Frontal cortex (tissue), 3 donors: ENCODE measurements at regions not wholly inside any gene's neighbourhood (a gene's known extent, or its start where the extent isn't known, plus 50 kb on each side); places are given as distances from the start of the nearest gene placed in this dataset.

Source experiments
- DNase-seq, 2 donors: peaks; one replicate each; pipeline ENCODE4 v3.0.0; 2012; ENCODE audit warnings: low spot score in 2 of 2
- FAIRE-seq: peaks from 2 replicates; lab custom pipeline; 2012; peaks lifted over from hg19 to GRCh38; lab: Jason Lieb, UNC
- donor health status: control.
- donor health status: control.
- donor health status: control.

- FAIRE-seq, result no peak
- no peak for DNase-seq
Observed at GRCh38 chr7:54701982-54702381, 57.0 kb downstream of the SEC61G start.

- DNase-seq, result no peak
- no peak for FAIRE-seq
Observed at GRCh38 chr7:54699715-54700114, 59.3 kb downstream of the SEC61G start.

- FAIRE-seq (no peak), DNase-seq (no peak)
Observed at GRCh38 chr7:54697659-54698186, 61.3 kb downstream of the SEC61G start.

- DNase-seq (no peak), FAIRE-seq (no peak)
Observed at GRCh38 chr7:54690892-54691291, 68.1 kb downstream of the SEC61G start.

GRCh38 chr7:54690050-54690443, 69.0 kb downstream of the SEC61G start:
- no peak for DNase-seq
- no peak for FAIRE-seq

GRCh38 chr7:54689394-54690049, 69.5 kb downstream of the SEC61G start:
- no peak for FAIRE-seq
- no peak for DNase-seq

GRCh38 chr7:54687462-54688212, 71.4 kb downstream of the SEC61G start:
- FAIRE-seq, result no peak
- no peak for DNase-seq

- no peak for DNase-seq
- no peak for FAIRE-seq
Observed at GRCh38 chr7:54680377-54681005, 78.5 kb downstream of the SEC61G start.

GRCh38 chr7:54679490-54679817, 79.6 kb downstream of the SEC61G start:
- FAIRE-seq, result no peak

GRCh38 chr7:54678763-54679489, 80.1 kb downstream of the SEC61G start:
- no peak for FAIRE-seq

More at GRCh38 chr7:54679490-54679817, 79.6 kb downstream of the SEC61G start:
- no peak for DNase-seq

GRCh38 chr7:54674891-54675290, 84.1 kb downstream of the SEC61G start:
- FAIRE-seq (no peak), DNase-seq (no peak)

More at GRCh38 chr7:54678763-54679489, 80.1 kb downstream of the SEC61G start:
- no peak for DNase-seq

- no peak for FAIRE-seq
- DNase-seq, result no peak
Observed at GRCh38 chr7:54672519-54672918, 86.5 kb downstream of the SEC61G start.

- FAIRE-seq, result no peak
Observed at GRCh38 chr7:54664235-54665228, 94.5 kb downstream of the SEC61G start.

GRCh38 chr7:54663603-54664234, 95.3 kb downstream of the SEC61G start:
- no peak for FAIRE-seq
- no peak for DNase-seq

More at GRCh38 chr7:54664235-54665228, 94.5 kb downstream of the SEC61G start:
- DNase-seq, result peak; percentile 63 to 76

- FAIRE-seq (no peak), DNase-seq (no peak)
Observed at GRCh38 chr7:54663186-54663585, 95.8 kb downstream of the SEC61G start.

GRCh38 chr7:54662701-54663100, 96.3 kb downstream of the SEC61G start:
- DNase-seq, result no peak
- no peak for FAIRE-seq

- no peak for DNase-seq
- FAIRE-seq, result no peak
Observed at GRCh38 chr7:54653905-54654304, 105.1 kb downstream of the SEC61G start.

- DNase-seq (no peak), FAIRE-seq (no peak)
Observed at GRCh38 chr7:54643064-54643463, 100.9 kb downstream of the VSTM2A start.
